SU-DHL-6 (cell line): ENCODE measurements at regions not wholly inside any gene's neighbourhood (a gene's known extent, or its start where the extent isn't known, plus 50 kb on each side); places are given as distances from the start of the nearest gene placed in this dataset.

Experiments used
- H2AFZ ChIP-seq: fragments of 200-600 bp; sonication (generic); 2 replicates; pipeline ENCODE4 v1.6.1; 2014; ENCODE audit warnings: low read depth, mild to moderate bottlenecking, moderate library complexity, mixed read lengths, antibody characterized with exemption, low read length; ENCODE audit not compliant: severe bottlenecking
- H3F3A ChIP-seq: fragments of 200-600 bp; shearing (Covaris generic); 2 replicates; pipeline ENCODE4 v1.6.0; 2016; ENCODE audit warnings: antibody characterized with exemption, mild to moderate bottlenecking; ENCODE audit not compliant: insufficient read depth
- H3K27ac ChIP-seq: fragments of 200-600 bp; sonication (generic); 2 replicates; pipeline ENCODE4 v1.5.1; 2016; ENCODE audit warnings: low read depth, mild to moderate bottlenecking, low read length, moderate library complexity, mixed read lengths
- H3K27me3 ChIP-seq: fragments of 200-600 bp; sonication (generic), shearing (Covaris generic); 2 replicates; pipeline ENCODE4 v1.6.0; 2014; ENCODE audit warnings: mild to moderate bottlenecking, low read length
- H3K36me3 ChIP-seq: fragments of 200-600 bp; sonication (generic); 2 replicates; pipeline ENCODE4 v1.6.1; 2014; ENCODE audit warnings: mild to moderate bottlenecking, low read length, mixed read lengths
- H3K4me2 ChIP-seq: fragments of 300-600, 200-600 bp; shearing (Covaris generic), sonication (generic); 2 replicates; pipeline ENCODE4 v1.6.0; 2014; ENCODE audit warnings: low read length, low read depth, mild to moderate bottlenecking; ENCODE audit not compliant: poor library complexity, severe bottlenecking
- H3K4me3 ChIP-seq: fragments of 200-600 bp; sonication (generic); 2 replicates; pipeline ENCODE4 v1.5.1; 2014; ENCODE audit warnings: antibody characterized with exemption, low read length, mild to moderate bottlenecking, mixed read lengths; ENCODE audit not compliant: insufficient read depth, poor library complexity, severe bottlenecking
- H3K79me2 ChIP-seq: fragments of 200-600 bp; sonication (generic); 2 replicates; pipeline ENCODE4 v1.6.1; 2014; ENCODE audit warnings: mild to moderate bottlenecking, low read length, moderate library complexity; ENCODE audit not compliant: insufficient read depth
- H3K9ac ChIP-seq: fragments of 200-600 bp; sonication (generic); 2 replicates; pipeline ENCODE4 v1.7.0; 2014; ENCODE audit warnings: mild to moderate bottlenecking, low read length
- H3K9me2 ChIP-seq: fragments of 200-600 bp; sonication (generic); replicated peaks from 2 replicates; pipeline ENCODE4 v1.6.1; 2014; ENCODE audit warnings: low read length; ENCODE audit not compliant: insufficient read depth
- H3K9me3 ChIP-seq: fragments of 200-600 bp; sonication (generic); 2 replicates; pipeline ENCODE4 v1.6.1; 2014; ENCODE audit warnings: low read length, mixed read lengths; ENCODE audit not compliant: insufficient read depth
- H4K20me1 ChIP-seq: fragments of 200-600 bp; sonication (generic); 2 replicates; pipeline ENCODE4 v1.6.1; 2014; ENCODE audit warnings: low read depth, mild to moderate bottlenecking, antibody characterized with exemption, low read length, moderate library complexity, mixed read lengths
- CTCF ChIP-seq: fragments of 200-600 bp; sonication (generic); IDR thresholded peaks from one replicate; pipeline ENCODE4 v1.5.1; 2017; ENCODE audit warnings: antibody characterized with exemption, mild to moderate bottlenecking, low read length, moderate library complexity; ENCODE audit not compliant: insufficient read depth, poor library complexity, severe bottlenecking
- EZH2phosphoT487 ChIP-seq: fragments of 200-600 bp; sonication (generic), shearing (Covaris generic); conservative IDR thresholded peaks from 2 replicates; pipeline ENCODE4 v1.6.1; 2018; ENCODE audit warnings: mild to moderate bottlenecking, antibody characterized with exemption, low read length, moderate library complexity, mixed read lengths

DNA sequence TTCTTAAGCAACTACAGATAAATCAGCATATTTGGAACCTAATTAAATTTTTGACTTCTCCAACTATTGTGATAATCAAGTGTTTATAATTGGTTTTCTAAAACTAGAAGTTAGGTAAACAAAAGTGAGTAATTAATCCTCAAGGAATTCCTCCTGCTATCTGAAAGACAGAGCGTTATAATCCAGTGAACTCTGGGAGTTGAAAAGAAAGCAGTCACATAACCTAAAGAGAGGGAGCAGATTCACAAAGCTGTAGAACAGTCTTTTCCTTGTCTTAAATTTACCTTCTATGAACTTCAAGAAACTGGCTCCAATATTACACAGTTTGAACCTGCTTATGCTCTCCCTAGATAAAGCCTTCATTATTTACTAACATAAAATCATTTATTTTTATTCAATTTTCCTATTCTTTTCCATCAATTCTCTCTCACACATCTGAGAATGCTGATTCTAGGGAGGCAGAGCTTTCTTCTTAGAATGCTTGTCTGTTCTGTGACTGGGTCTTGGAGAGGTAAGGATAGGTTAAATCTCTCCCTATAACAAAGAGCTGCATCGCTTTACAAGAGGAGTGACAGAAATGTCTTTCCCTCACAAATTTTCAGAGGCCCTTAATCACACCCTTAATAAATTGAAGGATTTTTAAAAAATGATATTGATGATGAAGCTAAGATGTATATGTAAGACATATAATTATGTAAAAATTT is 132.8 kb downstream of the TUSC7 start:
- TF ChIP-seq CTCF, result no peak
- TF ChIP-seq EZH2phosphoT487, result no peak
- no peak overlapping the region for H2AFZ ChIP-seq
- no peaks in the 10 kb centered on the region for H3K36me3 ChIP-seq

GRCh38 chr3:116848248-116848829 is 138.8 kb downstream of the TUSC7 start:
- H3K79me2 ChIP-seq, result no peaks in the 10 kb centered on the region
- H3K9me3 ChIP-seq, result no peaks in the 10 kb centered on the region
- H3K9ac ChIP-seq, result no peak overlapping the region
- no peak overlapping the region for H3K27ac ChIP-seq
- TF ChIP-seq EZH2phosphoT487, result no peak
- no peak for TF ChIP-seq CTCF
- H3K4me2 ChIP-seq, result no peak overlapping the region
- no peak overlapping the region for H3K4me3 ChIP-seq
- no peaks in the 10 kb centered on the region; the same call in 1 of the 2 replicates for H3K9me2 ChIP-seq
- no peak overlapping the region for H2AFZ ChIP-seq
- no peaks in the 10 kb centered on the region for H3F3A ChIP-seq
- H3K27me3 ChIP-seq, result no peaks in the 10 kb centered on the region; the same call in 1 of the 2 replicates
- H4K20me1 ChIP-seq, result no peaks in the 10 kb centered on the region
- H3K36me3 ChIP-seq, result no peaks in the 10 kb centered on the region

More for the DNA sequence above, 132.8 kb downstream of the TUSC7 start:
- H3F3A ChIP-seq, result no peaks in the 10 kb centered on the region
- no peak overlapping the region for H3K27ac ChIP-seq
- no peaks in the 10 kb centered on the region for H3K9me3 ChIP-seq
- H3K9ac ChIP-seq, result no peak overlapping the region
- H3K9me2 ChIP-seq, result no peaks in the 10 kb centered on the region; the same call in 1 of the 2 replicates
- H4K20me1 ChIP-seq, result no peaks in the 10 kb centered on the region
- H3K4me2 ChIP-seq, result no peak overlapping the region
- no peak overlapping the region for H3K4me3 ChIP-seq
- no peaks in the 10 kb centered on the region; the same call in 1 of the 2 replicates for H3K27me3 ChIP-seq
- no peaks in the 10 kb centered on the region for H3K79me2 ChIP-seq

GRCh38 chr3:116849261-116849688 is 139.7 kb downstream of the TUSC7 start:
- H3K9me3 ChIP-seq, result no peaks in the 10 kb centered on the region
- H3K9ac ChIP-seq, result no peak overlapping the region
- H3K27me3 ChIP-seq, result no peaks in the 10 kb centered on the region; the same call in 1 of the 2 replicates
- H3K9me2 ChIP-seq, result no peaks in the 10 kb centered on the region; the same call in 1 of the 2 replicates
- no peaks in the 10 kb centered on the region for H4K20me1 ChIP-seq
- H3K27ac ChIP-seq, result no peak overlapping the region
- no peaks in the 10 kb centered on the region for H3K79me2 ChIP-seq
- TF ChIP-seq CTCF, result no peak
- TF ChIP-seq EZH2phosphoT487, result no peak
- no peaks in the 10 kb centered on the region for H3F3A ChIP-seq
- H3K4me2 ChIP-seq, result no peak overlapping the region
- no peak overlapping the region for H2AFZ ChIP-seq
- no peak overlapping the region for H3K4me3 ChIP-seq
- no peaks in the 10 kb centered on the region for H3K36me3 ChIP-seq
